ENCODE measurements at regions not wholly inside any gene's neighbourhood (a gene's known extent, or its start where the extent isn't known, plus 50 kb on each side); places are given as distances from the start of the nearest gene placed in this dataset.

GRCh38 chr12:124426594-124427555 lies 132.0 kb downstream of the RFLNA start:
- no peak for DNase-seq

DNA sequence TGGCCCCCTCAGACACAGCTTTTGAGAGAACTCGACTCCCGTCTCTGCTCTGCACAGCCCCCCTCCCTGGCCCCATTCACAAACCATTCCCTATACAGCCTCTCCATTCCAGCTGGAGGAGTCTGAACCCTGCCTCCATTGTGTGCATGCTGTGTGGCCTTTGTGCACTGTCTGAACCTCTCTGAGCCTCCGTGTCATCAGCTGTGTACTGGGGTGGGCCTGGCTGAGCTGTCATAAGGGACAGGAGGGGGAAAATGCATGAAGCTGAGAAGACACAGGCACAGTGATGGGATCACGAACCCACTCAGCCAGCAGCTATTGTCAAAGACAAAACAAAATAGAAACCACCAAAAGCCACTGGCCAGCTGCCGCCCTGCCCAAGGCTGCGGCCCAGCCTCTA lies 130.8 kb downstream of the RFLNA start:
- DNase-seq, result no peak

DNA sequence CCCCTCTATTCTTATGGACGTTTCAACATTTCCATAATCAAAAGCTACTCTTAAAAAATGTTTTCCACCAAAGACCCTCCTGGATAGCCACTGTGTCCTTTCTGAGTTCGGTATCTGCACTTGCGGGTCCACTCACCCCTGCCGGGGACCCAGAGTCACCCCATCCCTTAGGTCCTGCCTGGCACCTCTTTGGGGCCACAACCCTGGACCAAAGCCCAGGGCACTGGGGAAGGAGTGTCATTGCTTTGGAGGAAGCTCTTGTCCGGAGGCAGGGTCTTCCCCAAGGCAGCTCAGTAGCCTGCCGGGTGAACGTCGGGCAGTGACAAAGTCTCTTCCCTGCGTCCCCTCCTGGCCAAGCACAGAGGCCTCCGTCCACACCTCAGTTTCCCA lies 129.6 kb downstream of the RFLNA start:
- DNase-seq, result no peak

DNA sequence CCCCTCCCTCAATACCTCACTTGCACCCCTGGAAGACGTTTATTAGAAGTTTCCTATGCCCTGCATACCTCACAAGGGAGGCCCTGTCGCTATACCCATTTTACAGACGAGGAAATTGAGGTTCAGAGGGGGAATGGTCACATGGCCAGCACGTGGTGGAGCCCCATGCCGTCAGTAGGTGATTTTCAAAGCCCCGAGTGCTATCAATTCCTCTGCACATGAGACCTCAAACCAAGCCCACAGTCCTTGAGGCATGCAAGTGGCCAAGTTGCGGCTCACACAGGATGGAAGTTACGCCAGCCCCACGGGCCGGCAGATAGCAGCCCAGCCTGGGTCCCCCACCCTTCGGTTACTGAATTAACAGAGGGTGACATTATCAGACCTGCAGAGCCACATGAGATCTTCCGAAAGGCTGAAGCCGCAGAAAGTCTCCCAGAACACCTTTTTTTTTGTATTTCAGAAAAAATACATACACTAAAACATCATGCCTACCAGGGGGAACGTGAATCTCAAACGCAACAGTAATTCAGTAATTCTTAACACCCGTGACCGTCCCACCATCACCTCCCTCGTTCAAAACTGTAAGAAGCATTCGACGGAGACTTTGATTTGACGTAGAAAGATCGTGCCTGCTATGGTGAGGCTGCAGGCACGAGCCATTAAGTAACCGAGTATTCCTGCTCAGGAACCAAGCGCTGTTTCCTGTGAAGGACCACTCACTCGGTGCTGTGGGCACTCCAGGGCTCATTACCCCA lies 129.0 kb downstream of the RFLNA start:
- no peak for DNase-seq

DNA sequence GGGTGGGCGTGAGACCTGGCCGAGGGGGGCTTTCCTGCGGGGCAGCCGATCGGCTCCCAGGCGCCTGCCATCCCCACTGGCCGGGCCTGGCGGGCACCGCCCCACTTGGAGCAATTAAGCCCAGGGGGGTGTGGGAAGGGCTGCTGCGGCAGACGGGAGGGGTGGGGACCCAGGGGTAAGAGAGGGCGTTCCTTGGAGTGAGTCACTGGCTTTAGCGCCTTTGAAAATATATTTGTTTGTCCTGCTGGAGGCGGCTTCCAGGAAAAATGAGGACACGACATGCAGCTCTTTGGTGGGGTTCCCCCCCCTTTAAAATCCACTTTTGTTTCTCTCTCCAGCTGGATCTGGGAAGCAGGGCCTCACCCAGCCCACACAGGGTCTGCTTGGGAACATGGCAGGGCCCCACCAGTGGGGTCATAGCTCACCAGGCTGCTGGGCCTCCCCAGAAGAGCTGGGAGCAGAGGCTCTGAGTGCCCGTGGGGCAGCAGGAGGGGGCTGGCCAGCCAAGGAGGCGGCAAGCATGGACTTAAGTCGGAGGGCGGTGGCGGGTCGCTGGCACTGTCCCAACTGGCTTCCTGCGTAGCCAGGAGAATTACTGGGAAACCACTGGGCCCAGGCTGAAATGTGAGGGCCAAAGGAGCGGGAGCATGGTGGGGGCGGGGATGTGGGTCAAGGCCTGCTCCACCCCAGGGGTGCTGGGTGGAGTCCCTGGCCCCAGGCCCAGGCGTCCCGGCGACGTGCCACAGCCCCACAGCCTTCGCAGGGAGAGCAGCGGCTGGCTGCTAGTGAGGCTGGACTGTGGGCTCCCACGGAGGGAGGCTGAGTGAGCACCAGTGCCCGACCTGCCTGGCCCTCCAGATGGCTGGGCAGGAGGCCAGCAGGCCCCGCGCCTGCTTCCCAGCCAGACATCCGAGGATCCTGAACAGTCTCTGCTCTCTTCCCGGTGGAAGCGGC lies 128.0 kb downstream of the RFLNA start:
- DNase-seq, result no peak

DNA sequence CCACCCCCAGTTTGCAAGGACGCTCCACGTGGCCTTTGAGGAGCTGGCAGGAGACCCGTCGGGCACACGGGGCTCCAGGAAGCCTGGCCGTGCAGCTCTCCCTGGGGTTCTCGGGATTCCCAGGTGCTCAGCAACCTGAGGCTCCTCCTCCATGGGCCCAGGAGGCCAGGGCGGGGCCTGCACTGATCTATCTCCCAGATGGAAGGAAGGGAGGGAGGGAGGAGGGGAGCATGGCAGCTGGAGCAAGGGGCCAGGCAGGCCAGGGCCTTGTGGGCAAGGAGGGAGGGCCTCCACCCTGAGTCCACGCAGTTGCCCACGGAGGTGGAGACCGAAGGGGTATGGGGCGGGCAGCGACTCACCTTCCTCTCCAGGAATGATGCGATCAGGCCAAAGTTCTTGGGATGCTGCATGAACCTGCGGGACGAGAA lies 127.3 kb downstream of the RFLNA start:
- no peak for DNase-seq

DNA sequence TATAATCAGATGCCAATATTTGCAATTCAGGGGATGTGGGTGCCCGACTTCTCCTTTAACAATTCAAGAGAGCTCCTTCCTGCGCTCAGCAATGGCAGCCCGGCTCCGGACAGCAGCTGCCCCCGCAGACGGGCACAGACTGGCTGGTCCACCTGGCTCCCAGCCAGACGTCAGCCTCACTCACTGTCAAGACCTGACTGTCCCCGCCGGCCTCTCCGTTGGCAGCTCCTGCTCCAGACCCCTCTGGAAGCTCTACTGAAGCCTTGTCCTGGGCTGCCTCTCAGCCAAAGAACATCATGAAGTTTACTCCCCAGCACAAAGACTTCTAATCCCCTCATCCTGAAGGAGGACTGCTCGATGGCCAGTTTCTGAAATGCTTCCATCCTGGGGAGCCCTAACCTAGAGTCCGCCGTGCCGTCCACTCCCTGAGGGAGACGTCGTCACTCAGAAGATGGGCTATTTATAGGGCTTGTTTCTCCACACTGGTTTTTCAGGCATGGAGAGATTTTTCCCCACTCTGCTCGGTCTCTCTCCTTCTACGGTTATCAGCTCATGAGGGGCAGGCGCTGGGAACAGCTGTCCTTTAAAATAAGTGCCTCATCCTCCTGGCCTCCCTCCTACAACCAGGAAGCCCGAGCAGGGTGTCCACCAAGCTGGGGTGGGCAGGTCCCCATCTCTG lies 126.2 kb downstream of the RFLNA start:
- DNase-seq, result no peak

DNA sequence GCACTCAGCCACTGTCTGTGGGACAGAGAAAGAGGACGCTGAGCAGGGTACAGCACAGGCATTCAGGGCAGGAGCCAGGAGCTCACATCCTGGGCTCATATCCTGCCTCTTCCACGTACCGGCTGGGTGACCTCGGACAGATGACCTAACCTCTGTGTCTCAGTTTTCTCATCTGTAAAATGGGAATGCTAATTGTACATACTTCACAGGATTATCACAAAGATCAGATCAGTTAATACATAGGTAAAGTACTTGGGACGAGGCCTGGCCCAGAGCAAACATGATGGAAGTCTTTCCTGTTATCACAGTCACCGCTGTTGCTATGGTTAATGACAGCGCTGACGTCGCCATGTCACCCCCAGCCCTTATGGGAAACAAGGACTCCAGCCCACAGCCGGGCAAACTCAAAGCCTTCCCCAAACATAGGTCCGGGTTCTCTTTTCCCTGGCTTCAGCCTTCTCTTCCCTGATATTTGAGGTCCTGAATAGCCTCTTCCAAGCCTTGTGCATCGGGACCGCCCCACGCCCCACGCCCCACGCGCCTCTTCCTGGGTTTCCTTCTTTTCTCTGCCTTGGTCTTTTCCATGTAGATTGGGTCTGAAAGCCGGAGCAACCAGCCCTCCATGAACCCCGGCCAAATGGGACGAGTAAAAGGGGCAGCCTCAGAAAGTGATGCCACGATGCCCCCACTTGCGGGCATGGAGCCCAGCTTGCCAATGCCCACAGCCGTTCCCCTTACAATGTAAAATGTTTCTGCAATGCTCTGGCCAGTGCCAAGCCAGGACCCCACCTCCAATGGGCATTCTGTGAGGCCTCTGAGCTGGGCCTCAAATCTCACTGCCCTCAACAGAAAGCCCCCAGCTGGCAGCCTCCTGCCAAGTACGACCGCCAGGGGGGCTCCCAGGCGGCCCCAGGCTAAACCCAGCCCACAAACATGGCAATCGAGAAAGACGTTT lies 125.4 kb downstream of the RFLNA start:
- DNase-seq, result no peak

DNA sequence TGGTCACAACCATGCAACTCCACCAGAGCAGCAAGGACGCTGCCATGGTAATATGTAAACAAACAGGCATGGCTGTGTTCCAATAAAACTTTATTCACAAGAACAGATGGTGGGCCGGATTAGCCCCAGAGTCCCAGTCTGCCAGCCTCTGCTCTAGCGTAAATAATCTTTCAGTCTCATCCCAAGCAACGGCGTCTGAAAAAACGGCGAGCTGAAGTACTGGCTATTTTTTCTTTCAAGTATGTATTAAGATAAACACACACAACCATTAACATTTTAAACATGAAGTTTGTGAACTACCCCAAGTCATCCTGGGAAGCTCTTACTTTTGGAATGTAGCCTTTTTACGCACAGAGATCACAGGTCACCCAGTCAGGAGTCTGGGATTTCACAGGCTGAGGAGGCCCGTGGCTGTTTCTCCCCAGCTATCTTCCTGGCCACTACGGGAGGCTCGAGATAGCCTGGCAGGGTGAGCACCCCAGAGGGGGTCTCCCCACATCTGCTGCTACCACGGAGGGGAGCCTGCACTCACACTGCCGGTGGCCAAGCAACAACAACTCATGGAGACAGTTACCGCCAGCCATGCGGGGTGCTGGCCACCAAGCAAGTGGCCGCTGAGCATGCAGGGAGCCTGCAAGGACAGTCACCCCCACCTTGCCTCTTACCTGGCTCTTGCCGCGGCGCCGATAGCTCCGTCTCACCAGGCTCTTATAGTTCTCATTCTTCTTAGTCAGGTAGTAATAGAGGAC lies 124.6 kb downstream of the RFLNA start:
- no peak for DNase-seq

DNA sequence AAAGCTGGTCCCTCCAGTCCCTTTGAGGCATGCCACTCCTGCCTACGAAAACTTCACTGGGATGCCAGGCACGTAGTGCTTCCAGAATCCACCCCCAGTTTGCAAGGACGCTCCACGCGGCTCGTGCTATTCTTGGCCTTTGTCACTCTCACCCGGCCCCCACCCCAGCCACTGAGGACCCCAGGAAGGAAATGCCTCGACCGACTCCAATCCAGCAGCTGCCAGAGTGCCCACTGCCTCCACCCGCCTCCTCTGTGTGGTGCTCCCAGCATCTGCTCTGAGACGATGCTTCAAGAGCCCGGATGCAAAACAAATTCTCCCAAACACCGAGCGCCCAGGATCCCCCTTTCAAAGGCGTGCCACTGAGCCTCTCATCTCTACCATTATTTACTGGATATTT lies 123.9 kb downstream of the RFLNA start:
- DNase-seq, result no peak

- no peak for DNase-seq
Observed at GRCh38 chr12:124418156-124418555, 123.3 kb downstream of the RFLNA start.

- DNase-seq, result no peak
Observed at GRCh38 chr12:124416516-124417395, 121.9 kb downstream of the RFLNA start.

DNA sequence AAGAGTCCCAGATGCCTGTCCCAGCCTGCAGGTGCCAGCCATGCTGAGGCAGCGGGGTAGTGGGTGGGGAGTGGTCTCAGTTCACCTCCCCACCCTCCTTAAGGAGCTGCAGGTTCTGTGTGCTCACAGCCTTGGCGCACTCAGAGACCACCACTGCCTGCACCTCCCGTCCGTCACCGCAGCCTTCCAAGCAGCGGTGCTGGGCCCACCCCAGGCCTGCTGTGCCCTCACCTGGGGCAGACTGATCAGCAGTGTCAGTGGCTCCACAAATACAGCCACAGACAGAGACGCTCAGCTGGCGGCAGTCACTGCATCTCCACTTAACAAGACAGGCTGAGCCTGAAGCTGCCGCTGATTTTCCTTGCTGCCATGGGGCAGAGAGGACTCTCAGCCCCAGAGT lies 120.2 kb downstream of the RFLNA start:
- DNase-seq, result no peak

DNA sequence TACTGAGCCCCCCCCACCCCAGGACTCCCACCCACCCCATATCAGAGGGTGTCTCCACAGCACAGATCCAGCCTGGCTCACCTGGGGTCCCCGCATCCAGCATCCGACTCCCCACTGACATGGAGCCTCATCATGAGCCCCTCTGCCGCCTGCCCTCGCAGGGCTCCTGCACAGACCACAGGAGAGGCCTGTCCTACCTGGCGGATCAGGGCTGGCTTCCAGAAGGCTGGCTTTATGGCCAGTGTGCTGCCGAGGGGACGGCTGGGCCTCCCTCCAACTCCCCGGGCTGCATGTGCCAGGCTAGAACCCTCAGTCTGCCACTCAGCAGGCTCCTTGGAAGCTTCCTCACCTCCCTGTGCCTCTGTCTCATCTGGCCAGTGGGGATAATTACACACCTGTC lies 119.0 kb downstream of the RFLNA start:
- no peak for DNase-seq

DNA sequence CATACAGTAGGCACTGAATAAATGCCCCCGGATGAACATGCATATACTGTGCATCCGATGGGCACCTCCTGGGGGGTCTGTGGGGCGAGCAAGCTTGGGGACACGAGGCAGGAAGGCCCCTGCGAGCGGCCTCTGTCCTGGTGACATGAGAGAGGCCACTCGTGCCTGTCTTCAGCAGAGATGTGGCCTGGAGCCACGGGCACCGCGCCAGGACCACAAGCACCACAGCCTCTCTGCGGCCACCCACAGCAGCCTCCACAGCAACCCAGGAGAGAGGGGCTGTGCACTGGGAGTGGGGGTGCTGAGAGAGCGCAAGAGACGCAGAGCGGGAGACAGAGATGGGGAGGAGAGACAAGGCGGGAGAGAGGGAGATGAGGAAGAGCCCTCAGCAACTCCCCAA lies 118.5 kb downstream of the RFLNA start:
- no peak for DNase-seq

- DNase-seq, result no peak
Observed at GRCh38 chr12:124412646-124413015, 117.7 kb downstream of the RFLNA start.

DNA sequence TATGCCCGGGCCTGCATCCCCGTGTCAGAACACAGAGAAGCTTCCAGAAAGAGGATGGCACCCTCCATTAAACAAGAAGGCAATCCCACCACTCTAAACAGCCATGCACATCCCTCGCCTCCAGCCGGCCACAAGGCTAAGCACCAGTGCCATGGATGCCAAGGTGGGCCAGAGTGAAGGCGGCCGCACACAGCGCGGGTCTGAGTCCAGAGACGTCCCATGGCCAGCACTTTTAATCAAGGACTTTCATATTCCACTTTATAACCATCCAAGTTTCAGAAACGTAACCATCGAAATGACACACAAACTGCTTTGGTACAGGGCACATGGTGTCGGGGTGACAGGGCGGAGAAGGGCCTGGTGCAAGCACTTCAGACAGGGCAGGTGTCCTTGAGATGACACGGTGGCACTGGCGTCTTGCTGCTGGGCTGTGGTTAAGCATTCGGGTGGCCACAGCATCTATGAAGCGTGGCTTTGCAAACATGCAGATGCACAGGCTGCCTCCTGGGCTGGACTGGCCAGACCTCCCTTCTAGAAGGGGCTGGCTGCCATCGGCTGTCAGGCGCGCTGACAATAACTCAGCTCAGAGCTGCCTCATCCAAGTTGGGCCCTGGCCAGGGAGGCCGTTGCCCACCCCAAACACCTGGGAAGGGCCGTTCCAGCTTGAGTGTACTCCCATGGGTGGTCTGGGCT lies 117.2 kb downstream of the RFLNA start:
- no peak for DNase-seq

- DNase-seq, result no peak
Observed at GRCh38 chr12:124411281-124411878, 116.5 kb downstream of the RFLNA start.
